PFSK-1 (cell line): ENCODE measurements at regions not wholly inside any gene's neighbourhood (a gene's known extent, or its start where the extent isn't known, plus 50 kb on each side); places are given as distances from the start of the nearest gene placed in this dataset.

Experiments used
- FOXP2 ChIP-seq: optimal IDR thresholded peaks from 2 replicates; pipeline ENCODE3; 2011; ENCODE audit warnings: borderline replicate concordance, control low read depth, inconsistent platforms; ENCODE audit not compliant: insufficient read depth; ENCODE audit errors: extremely low read length, extremely low read depth
- POLR2AphosphoS5 ChIP-seq: IDR thresholded peaks from 2 replicates; pipeline ENCODE4 v1.6.1; 2012; ENCODE audit warnings: low read depth, mild to moderate bottlenecking, control low read depth, low read length, moderate library complexity
- REST ChIP-seq, 2 experiments: IDR thresholded peaks; 2 replicates each; pipeline versions ENCODE4 v1.6.1 to v1.8.0; 2011 to 2012; ENCODE audit warnings: low read depth in 2 of 2, low read length in 2 of 2, control low read depth in 1 of 2, inconsistent platforms in 1 of 2, mild to moderate bottlenecking in 1 of 2, moderate library complexity in 1 of 2; ENCODE audit not compliant: insufficient read depth in 1 of 2
- SIN3A ChIP-seq: IDR thresholded peaks from 2 replicates; pipeline ENCODE4 v1.6.1; 2012; ENCODE audit warnings: mild to moderate bottlenecking, low read length, moderate library complexity, borderline replicate concordance; ENCODE audit not compliant: insufficient read depth
- TAF1 ChIP-seq: IDR thresholded peaks from 2 replicates; pipeline ENCODE4 v1.6.1; 2012; ENCODE audit warnings: low read length, control low read depth, borderline replicate concordance; ENCODE audit not compliant: insufficient read depth

GRCh38 chr3:5687230-5687629 is 499.7 kb downstream of the EDEM1 start:
- TF ChIP-seq TAF1 (no peak), FOXP2 (no peak), POLR2AphosphoS5 (no peak), SIN3A (no peak), REST (IDR thresholded peaks at IDR 0.05; ENCODE audit: insufficient read depth in 1 of 2, low read depth in 2 of 2, low read length in 2 of 2) (no peak)

GRCh38 chr3:5690490-5690889 is 503.0 kb downstream of the EDEM1 start:
- no peak for TF ChIP-seq FOXP2
- no peak for TF ChIP-seq REST (IDR thresholded peaks at IDR 0.05; ENCODE audit: insufficient read depth in 1 of 2, low read depth in 2 of 2, low read length in 2 of 2)
- TF ChIP-seq TAF1 = no peak
- TF ChIP-seq SIN3A = no peak
- no peak for TF ChIP-seq POLR2AphosphoS5

- no peak for TF ChIP-seq POLR2AphosphoS5
- no peak for TF ChIP-seq TAF1
- no peak for TF ChIP-seq SIN3A
- TF ChIP-seq REST (IDR thresholded peaks at IDR 0.05; ENCODE audit: insufficient read depth in 1 of 2, low read depth in 2 of 2, low read length in 2 of 2) = no peak
- no peak for TF ChIP-seq FOXP2
Measured at GRCh38 chr3:5690904-5691532, 503.5 kb downstream of the EDEM1 start.

GRCh38 chr3:5692446-5692845 is 504.9 kb downstream of the EDEM1 start:
- no peak for TF ChIP-seq SIN3A

- TF ChIP-seq POLR2AphosphoS5 = no peak
- TF ChIP-seq REST (IDR thresholded peaks at IDR 0.05; ENCODE audit: insufficient read depth in 1 of 2, low read depth in 2 of 2, low read length in 2 of 2) = no peak
- TF ChIP-seq FOXP2 = no peak
- no peak for TF ChIP-seq TAF1
- no peak for TF ChIP-seq SIN3A
Measured at GRCh38 chr3:5694266-5694665, 506.8 kb downstream of the EDEM1 start.
